PFSK-1 (cell line): ENCODE measurements at regions not wholly inside any gene's neighbourhood (a gene's known extent, or its start where the extent isn't known, plus 50 kb on each side); places are given as distances from the start of the nearest gene placed in this dataset.

Experiments used
- FOXP2 ChIP-seq: optimal IDR thresholded peaks from 2 replicates; pipeline ENCODE3; 2011; ENCODE audit warnings: borderline replicate concordance, control low read depth, inconsistent platforms; ENCODE audit not compliant: insufficient read depth; ENCODE audit errors: extremely low read length, extremely low read depth
- POLR2AphosphoS5 ChIP-seq: IDR thresholded peaks from 2 replicates; pipeline ENCODE4 v1.6.1; 2012; ENCODE audit warnings: low read depth, mild to moderate bottlenecking, control low read depth, low read length, moderate library complexity
- REST ChIP-seq, 2 experiments: IDR thresholded peaks; 2 replicates each; pipeline versions ENCODE4 v1.6.1 to v1.8.0; 2011 to 2012; ENCODE audit warnings: low read depth in 2 of 2, low read length in 2 of 2, control low read depth in 1 of 2, inconsistent platforms in 1 of 2, mild to moderate bottlenecking in 1 of 2, moderate library complexity in 1 of 2; ENCODE audit not compliant: insufficient read depth in 1 of 2
- SIN3A ChIP-seq: IDR thresholded peaks from 2 replicates; pipeline ENCODE4 v1.6.1; 2012; ENCODE audit warnings: mild to moderate bottlenecking, low read length, moderate library complexity, borderline replicate concordance; ENCODE audit not compliant: insufficient read depth
- TAF1 ChIP-seq: IDR thresholded peaks from 2 replicates; pipeline ENCODE4 v1.6.1; 2012; ENCODE audit warnings: low read length, control low read depth, borderline replicate concordance; ENCODE audit not compliant: insufficient read depth

GRCh38 chr11:134468796-134469195 lies 56.8 kb upstream of the B3GAT1 start:
- TF ChIP-seq TAF1: no peak
- TF ChIP-seq POLR2AphosphoS5: no peak
- TF ChIP-seq REST (IDR thresholded peaks at IDR 0.05; ENCODE audit: insufficient read depth in 1 of 2, low read depth in 2 of 2, low read length in 2 of 2): no peak
- no peak for TF ChIP-seq SIN3A
- TF ChIP-seq FOXP2: no peak
